ENCODE measurements at regions not wholly inside any gene's neighbourhood (a gene's known extent, or its start where the extent isn't known, plus 50 kb on each side); places are given as distances from the start of the nearest gene placed in this dataset.

GRCh38 chr10:131402771-131403650, 91.5 kb upstream of the TCERG1L start:
- no peak overlapping the region for H3K4me3 ChIP-seq (ENCODE audit: insufficient read depth, low read depth, low read length)
- no peak overlapping the region for H3K27ac ChIP-seq (ENCODE audit: insufficient read depth, low read depth, low read length, poor library complexity, severe bottlenecking)
- no peaks in the 10 kb centered on the region for H3K36me3 ChIP-seq (ENCODE audit: control insufficient read depth, insufficient read depth, low read length)
- H3K4me1 ChIP-seq (ENCODE audit: control insufficient read depth, insufficient read depth, low read length), result no peaks in the 10 kb centered on the region
- WGBS, 2 experiments, result 78 to 80% methylated on average over 35 to 36 of the region's 36 CpGs
- H3K27me3 ChIP-seq (ENCODE audit: control insufficient read depth, insufficient read depth, low read length, poor library complexity, severe bottlenecking), result no peaks in the 10 kb centered on the region
- H3K9me3 ChIP-seq (ENCODE audit: control insufficient read depth, low read length), result no peaks in the 10 kb centered on the region

GRCh38 chr10:131403936-131404335, 92.4 kb upstream of the TCERG1L start:
- H3K4me1 ChIP-seq (ENCODE audit: control insufficient read depth, insufficient read depth, low read length), result no peaks in the 10 kb centered on the region
- no peaks in the 10 kb centered on the region for H3K27me3 ChIP-seq (ENCODE audit: control insufficient read depth, insufficient read depth, low read length, poor library complexity, severe bottlenecking)
- no peaks in the 10 kb centered on the region for H3K36me3 ChIP-seq (ENCODE audit: control insufficient read depth, insufficient read depth, low read length)
- no peak overlapping the region for H3K27ac ChIP-seq (ENCODE audit: insufficient read depth, low read depth, low read length, poor library complexity, severe bottlenecking)
- WGBS, 2 experiments, result 86 to 88% methylated on average over 7 of the region's 7 CpGs
- H3K9me3 ChIP-seq (ENCODE audit: control insufficient read depth, low read length), result no peaks in the 10 kb centered on the region
- H3K4me3 ChIP-seq (ENCODE audit: insufficient read depth, low read depth, low read length), result no peak overlapping the region

- Histone ChIP-seq H3K4me3 (ENCODE audit: insufficient read depth, low read depth, low read length) (no peak overlapping the region), H3K27ac (ENCODE audit: insufficient read depth, low read depth, low read length, poor library complexity, severe bottlenecking) (no peak overlapping the region)
- WGBS, 2 experiments, result 93 to 96% methylated on average over 10 of the region's 10 CpGs
Measured at GRCh38 chr10:131404886-131405285, 93.4 kb upstream of the TCERG1L start.

GRCh38 chr10:131406676-131407392, 95.3 kb upstream of the TCERG1L start:
- 94 to 95% methylated on average over 17 of the region's 17 CpGs for WGBS, 2 experiments
- Histone ChIP-seq H3K4me1 (ENCODE audit: control insufficient read depth, insufficient read depth, low read length) (no peaks in the 10 kb centered on the region), H3K9me3 (ENCODE audit: control insufficient read depth, low read length) (no peaks in the 10 kb centered on the region), H3K4me3 (ENCODE audit: insufficient read depth, low read depth, low read length) (no peak overlapping the region), H3K27ac (ENCODE audit: insufficient read depth, low read depth, low read length, poor library complexity, severe bottlenecking) (no peak overlapping the region), H3K27me3 (ENCODE audit: control insufficient read depth, insufficient read depth, low read length, poor library complexity, severe bottlenecking) (no peaks in the 10 kb centered on the region), H3K36me3 (ENCODE audit: control insufficient read depth, insufficient read depth, low read length) (no peaks in the 10 kb centered on the region)

More at GRCh38 chr10:131404886-131405285, 93.4 kb upstream of the TCERG1L start:
- H3K4me1 ChIP-seq (ENCODE audit: control insufficient read depth, insufficient read depth, low read length), result no peaks in the 10 kb centered on the region
- H3K36me3 ChIP-seq (ENCODE audit: control insufficient read depth, insufficient read depth, low read length), result no peaks in the 10 kb centered on the region
- no peaks in the 10 kb centered on the region for H3K9me3 ChIP-seq (ENCODE audit: control insufficient read depth, low read length)
- no peaks in the 10 kb centered on the region for H3K27me3 ChIP-seq (ENCODE audit: control insufficient read depth, insufficient read depth, low read length, poor library complexity, severe bottlenecking)

- H3K27ac ChIP-seq (ENCODE audit: insufficient read depth, low read depth, low read length, poor library complexity, severe bottlenecking), result no peak overlapping the region
- H3K36me3 ChIP-seq (ENCODE audit: control insufficient read depth, insufficient read depth, low read length), result no peaks in the 10 kb centered on the region
- no peaks in the 10 kb centered on the region for H3K9me3 ChIP-seq (ENCODE audit: control insufficient read depth, low read length)
- no peaks in the 10 kb centered on the region for H3K27me3 ChIP-seq (ENCODE audit: control insufficient read depth, insufficient read depth, low read length, poor library complexity, severe bottlenecking)
- WGBS, 2 experiments, result 94 to 100% methylated on average over 4 of the region's 5 CpGs
- H3K4me3 ChIP-seq (ENCODE audit: insufficient read depth, low read depth, low read length), result no peak overlapping the region
- peaks cover 1% of the 10 kb centered on the region for H3K4me1 ChIP-seq (ENCODE audit: control insufficient read depth, insufficient read depth, low read length)
Measured at GRCh38 chr10:131418681-131419080, 107.2 kb upstream of the TCERG1L start.

GRCh38 chr10:131419797-131420196, 108.3 kb upstream of the TCERG1L start:
- H3K27ac ChIP-seq (ENCODE audit: insufficient read depth, low read depth, low read length, poor library complexity, severe bottlenecking), result no peak overlapping the region
- no peak overlapping the region for H3K4me3 ChIP-seq (ENCODE audit: insufficient read depth, low read depth, low read length)
- H3K9me3 ChIP-seq (ENCODE audit: control insufficient read depth, low read length), result no peaks in the 10 kb centered on the region
- WGBS, 2 experiments, result 93 to 94% methylated on average over 22 of the region's 22 CpGs
- H3K36me3 ChIP-seq (ENCODE audit: control insufficient read depth, insufficient read depth, low read length), result no peaks in the 10 kb centered on the region
- H3K27me3 ChIP-seq (ENCODE audit: control insufficient read depth, insufficient read depth, low read length, poor library complexity, severe bottlenecking), result no peaks in the 10 kb centered on the region
- peaks cover 4% of the 10 kb centered on the region for H3K4me1 ChIP-seq (ENCODE audit: control insufficient read depth, insufficient read depth, low read length)

- WGBS, 2 experiments, result 92 to 97% methylated on average over 1 of the region's 1 CpG
- Histone ChIP-seq H3K27me3 (ENCODE audit: control insufficient read depth, insufficient read depth, low read length, poor library complexity, severe bottlenecking) (no peaks in the 10 kb centered on the region), H3K4me3 (ENCODE audit: insufficient read depth, low read depth, low read length) (no peak overlapping the region), H3K4me1 (ENCODE audit: control insufficient read depth, insufficient read depth, low read length) (peaks cover 4% of the 10 kb centered on the region), H3K36me3 (ENCODE audit: control insufficient read depth, insufficient read depth, low read length) (no peaks in the 10 kb centered on the region), H3K9me3 (ENCODE audit: control insufficient read depth, low read length) (no peaks in the 10 kb centered on the region), H3K27ac (ENCODE audit: insufficient read depth, low read depth, low read length, poor library complexity, severe bottlenecking) (no peak overlapping the region)
Measured at GRCh38 chr10:131420867-131421266, 109.3 kb upstream of the TCERG1L start.

GRCh38 chr10:131421381-131421780, 109.9 kb upstream of the TCERG1L start:
- Histone ChIP-seq H3K4me1 (ENCODE audit: control insufficient read depth, insufficient read depth, low read length) (peaks cover 5% of the 10 kb centered on the region), H3K4me3 (ENCODE audit: insufficient read depth, low read depth, low read length) (no peak overlapping the region), H3K9me3 (ENCODE audit: control insufficient read depth, low read length) (no peaks in the 10 kb centered on the region), H3K27me3 (ENCODE audit: control insufficient read depth, insufficient read depth, low read length, poor library complexity, severe bottlenecking) (no peaks in the 10 kb centered on the region), H3K36me3 (ENCODE audit: control insufficient read depth, insufficient read depth, low read length) (no peaks in the 10 kb centered on the region), H3K27ac (ENCODE audit: insufficient read depth, low read depth, low read length, poor library complexity, severe bottlenecking) (no peak overlapping the region)
- WGBS, 2 experiments, result 92 to 95% methylated on average over 5 of the region's 5 CpGs

GRCh38 chr10:131422731-131423130, 111.2 kb upstream of the TCERG1L start:
- H3K9me3 ChIP-seq (ENCODE audit: control insufficient read depth, low read length), result no peaks in the 10 kb centered on the region
- WGBS, 2 experiments, result 95 to 96% methylated on average over 10 of the region's 10 CpGs
- H3K4me1 ChIP-seq (ENCODE audit: control insufficient read depth, insufficient read depth, low read length), result peaks cover 7% of the 10 kb centered on the region
- H3K36me3 ChIP-seq (ENCODE audit: control insufficient read depth, insufficient read depth, low read length), result no peaks in the 10 kb centered on the region
- no peak overlapping the region for H3K27ac ChIP-seq (ENCODE audit: insufficient read depth, low read depth, low read length, poor library complexity, severe bottlenecking)
- H3K27me3 ChIP-seq (ENCODE audit: control insufficient read depth, insufficient read depth, low read length, poor library complexity, severe bottlenecking), result no peaks in the 10 kb centered on the region
- no peak overlapping the region for H3K4me3 ChIP-seq (ENCODE audit: insufficient read depth, low read depth, low read length)

- WGBS, 2 experiments, result 95 to 98% methylated on average over 6 of the region's 6 CpGs
- Histone ChIP-seq H3K36me3 (ENCODE audit: control insufficient read depth, insufficient read depth, low read length) (no peaks in the 10 kb centered on the region), H3K4me1 (ENCODE audit: control insufficient read depth, insufficient read depth, low read length) (peaks cover 7% of the 10 kb centered on the region), H3K27ac (ENCODE audit: insufficient read depth, low read depth, low read length, poor library complexity, severe bottlenecking) (no peak overlapping the region), H3K9me3 (ENCODE audit: control insufficient read depth, low read length) (no peaks in the 10 kb centered on the region), H3K4me3 (ENCODE audit: insufficient read depth, low read depth, low read length) (no peak overlapping the region), H3K27me3 (ENCODE audit: control insufficient read depth, insufficient read depth, low read length, poor library complexity, severe bottlenecking) (no peaks in the 10 kb centered on the region)
Measured at GRCh38 chr10:131424053-131424452, 112.5 kb upstream of the TCERG1L start.
